H1 (cell line): ENCODE measurements at regions not wholly inside any gene's neighbourhood (a gene's known extent, or its start where the extent isn't known, plus 50 kb on each side); places are given as distances from the start of the nearest gene placed in this dataset.
A peak's percentile ranks its signal among the peaks of the same experiment; 100 is the strongest.

ENCODE experiments used
- CTCF ChIA-PET: fragments of 300-600 bp; sonication (Branson Sonifier 250); formaldehyde crosslinking; loops from one replicate; lab custom pipeline; 2021; ENCODE audit not compliant: partially characterized antibody; lab: Charles Lee
- POLR2A ChIA-PET: fragments of 300-600 bp; sonication (Branson Sonifier 250); formaldehyde crosslinking; loops from one replicate; lab custom pipeline; 2021; ENCODE audit warnings: inconsistent platforms; ENCODE audit not compliant: partially characterized antibody; lab: Charles Lee
- DNase-seq, 2 experiments: peaks; one replicate each; pipeline versions ENCODE4 v3.0.0 to v3.0.0-alpha.2; 2010 to 2022; ENCODE audit warnings: low spot score in 2 of 2, low read depth in 1 of 2, mixed read lengths in 1 of 2
- FAIRE-seq: peaks from 2 replicates; lab custom pipeline; 2011; peaks lifted over from hg19 to GRCh38; lab: Jason Lieb, UNC
- H2AFZ ChIP-seq: 2 replicates; pipeline ENCODE4 v1.8.1; 2012; ENCODE audit warnings: low read length, inconsistent platforms
- H2AK5ac ChIP-seq: 2 replicates; pipeline ENCODE4 v1.6.1; 2013; ENCODE audit warnings: low read depth, low read length
- H2BK120ac ChIP-seq: replicated peaks from 2 replicates; pipeline ENCODE3; 2013; ENCODE audit warnings: low read depth, low read length, inconsistent platforms
- H2BK12ac ChIP-seq: 2 replicates; pipeline ENCODE4 v1.6.1; 2013; ENCODE audit warnings: low read depth, low read length
- H2BK15ac ChIP-seq: 2 replicates; pipeline ENCODE4 v1.6.1; 2013; ENCODE audit warnings: low read length
- H2BK20ac ChIP-seq: 2 replicates; pipeline ENCODE4 v1.6.1; 2013; ENCODE audit warnings: low read length
- H2BK5ac ChIP-seq: 2 replicates; pipeline ENCODE4 v1.6.1; 2013; ENCODE audit warnings: low read depth, low read length
- H3K14ac ChIP-seq: 2 replicates; pipeline ENCODE4 v1.6.1; 2013; ENCODE audit warnings: inconsistent platforms; ENCODE audit not compliant: insufficient read length
- H3K18ac ChIP-seq: 2 replicates; pipeline ENCODE4 v1.6.1; 2013; ENCODE audit warnings: low read length; ENCODE audit errors: extremely low read depth
- H3K23ac ChIP-seq: 2 replicates; pipeline ENCODE4 v1.6.1; 2013; ENCODE audit warnings: inconsistent platforms; ENCODE audit not compliant: insufficient read length
- H3K23me2 ChIP-seq: 2 replicates; pipeline ENCODE4 v1.6.1; 2013; ENCODE audit warnings: low read depth, low read length
- H3K27ac ChIP-seq: 2 replicates; pipeline ENCODE4 v1.6.1; 2011; ENCODE audit warnings: low read depth, low read length, inconsistent platforms
- H3K27me3 ChIP-seq, 4 experiments: replicated peaks in 1 of 4; 1 replicate in 1 of 4; 2 replicates in 3 of 4; pipeline versions ENCODE4 v1.6.1 to v1.8.1; 2011 to 2013; ENCODE audit warnings: low read length in 3 of 4, mild to moderate bottlenecking in 3 of 4, inconsistent platforms in 2 of 4, mixed read lengths in 2 of 4, moderate library complexity in 1 of 4; ENCODE audit not compliant: control insufficient read depth in 3 of 4, insufficient read depth in 3 of 4; ENCODE audit errors: extremely low read depth in 1 of 4
- H3K36me3 ChIP-seq, 4 experiments: 2 replicates each; pipeline versions ENCODE4 v1.6.1 to v1.8.1; 2011 to 2013; ENCODE audit warnings: mild to moderate bottlenecking in 4 of 4, low read length in 3 of 4, moderate library complexity in 2 of 4, control low read depth in 1 of 4, inconsistent platforms in 1 of 4; ENCODE audit not compliant: insufficient read depth in 4 of 4, control insufficient read depth in 2 of 4
- H3K4ac ChIP-seq: replicated peaks from 2 replicates; pipeline ENCODE3; 2013; ENCODE audit warnings: low read length, low read depth, mixed read lengths, inconsistent platforms; ENCODE audit not compliant: insufficient read length
- H3K4me1 ChIP-seq, 4 experiments: replicated peaks in 1 of 4; 1 replicate in 1 of 4; 2 replicates in 3 of 4; pipeline versions ENCODE4 v1.6.1 to v1.8.1; 2011 to 2013; ENCODE audit warnings: low read length in 3 of 4, inconsistent platforms in 2 of 4, mixed read lengths in 1 of 4; ENCODE audit not compliant: insufficient read depth in 4 of 4, control insufficient read depth in 3 of 4
- H3K4me2 ChIP-seq, 2 experiments: 2 replicates each; pipeline versions ENCODE4 v1.6.1 to v1.8.1; 2011 to 2013; ENCODE audit warnings: low read depth in 2 of 2, low read length in 2 of 2, control low read depth in 1 of 2, inconsistent platforms in 1 of 2, mild to moderate bottlenecking in 1 of 2; ENCODE audit not compliant: insufficient read depth in 1 of 2
- H3K4me3 ChIP-seq, 4 experiments: fragments of 200-600, 300-600 bp in 1 of 4; sonication (generic), shearing (Covaris generic), sonication (Bioruptor Twin) in 1 of 4; 2 replicates each; pipeline versions ENCODE4 v1.5.1 to v1.8.1; 2011 to 2016; ENCODE audit warnings: low read length in 4 of 4, low read depth in 3 of 4, control low read depth in 2 of 4, inconsistent platforms in 2 of 4, mild to moderate bottlenecking in 2 of 4, mixed read lengths in 1 of 4, moderate library complexity in 1 of 4; ENCODE audit not compliant: insufficient read depth in 2 of 4; ENCODE audit errors: extremely low read depth in 1 of 4
- H3K56ac ChIP-seq: replicated peaks from 2 replicates; pipeline ENCODE3; 2013; ENCODE audit warnings: low read depth, mild to moderate bottlenecking, mixed read lengths, low read length, inconsistent platforms; ENCODE audit not compliant: insufficient read length
- H3K79me1 ChIP-seq: 2 replicates; pipeline ENCODE4 v1.6.1; 2013; ENCODE audit warnings: low read depth, low read length, control low read depth
- H3K79me2 ChIP-seq, 2 experiments: 2 replicates each; pipeline versions ENCODE4 v1.6.1 to v1.8.1; 2012 to 2013; ENCODE audit warnings: low read length in 2 of 2, mild to moderate bottlenecking in 2 of 2, inconsistent platforms in 1 of 2; ENCODE audit not compliant: insufficient read depth in 2 of 2, control insufficient read depth in 1 of 2
- H3K9ac ChIP-seq, 4 experiments: replicated peaks in 1 of 4; 1 replicate in 1 of 4; 2 replicates in 3 of 4; pipeline versions ENCODE4 v1.6.1 to v1.8.1; 2011 to 2013; ENCODE audit warnings: low read depth in 3 of 4, low read length in 3 of 4, control low read depth in 2 of 4, mild to moderate bottlenecking in 2 of 4, moderate library complexity in 2 of 4, inconsistent platforms in 1 of 4; ENCODE audit errors: extremely low read depth in 1 of 4
- H3K9me3 ChIP-seq, 2 experiments: 2 replicates each; pipeline versions ENCODE4 v1.6.1 to v1.8.1; 2012 to 2013; ENCODE audit warnings: mild to moderate bottlenecking in 2 of 2, moderate library complexity in 2 of 2, control low read depth in 1 of 2, inconsistent platforms in 1 of 2, low read depth in 1 of 2, low read length in 1 of 2, mixed read lengths in 1 of 2; ENCODE audit not compliant: insufficient read depth in 2 of 2
- H4K20me1 ChIP-seq, 2 experiments: replicated peaks in 1 of 2; 2 replicates each; pipeline versions ENCODE3 to v1.8.1; 2011 to 2013; ENCODE audit warnings: inconsistent platforms in 2 of 2, low read length in 2 of 2, mild to moderate bottlenecking in 1 of 2; ENCODE audit not compliant: insufficient read depth in 2 of 2, control insufficient read depth in 1 of 2
- H4K5ac ChIP-seq: 2 replicates; pipeline ENCODE4 v1.6.1; 2013; ENCODE audit warnings: low read length, low read depth, mixed read lengths, inconsistent platforms; ENCODE audit not compliant: insufficient read length
- H4K8ac ChIP-seq: 2 replicates; pipeline ENCODE4 v1.8.0; 2013; ENCODE audit warnings: mild to moderate bottlenecking, moderate library complexity, low read length, inconsistent platforms; ENCODE audit not compliant: insufficient read depth; ENCODE audit errors: extremely low read depth
- H4K91ac ChIP-seq: replicated peaks from 2 replicates; pipeline ENCODE3; 2013; ENCODE audit warnings: low read length, mixed read lengths, inconsistent platforms; ENCODE audit not compliant: insufficient read length
- BRCA1 ChIP-seq: IDR thresholded peaks from 2 replicates; pipeline ENCODE4 v1.6.1; 2012; ENCODE audit warnings: low read depth, low read length, improper control_type of control experiment
- GABPA ChIP-seq: IDR thresholded peaks from 2 replicates; pipeline ENCODE4 v1.6.1; 2011; ENCODE audit warnings: mild to moderate bottlenecking, low read length, moderate library complexity, borderline replicate concordance; ENCODE audit not compliant: insufficient read depth
- HDAC6 ChIP-seq: IDR thresholded peaks from one replicate; pipeline ENCODE4 v1.7.1; 2012; ENCODE audit warnings: low read depth, mild to moderate bottlenecking, inconsistent platforms, low read length, moderate library complexity
- KDM4A ChIP-seq: IDR thresholded peaks from one replicate; pipeline ENCODE4 v1.7.1; 2012; ENCODE audit warnings: low read depth, mild to moderate bottlenecking, moderate library complexity, low read length, inconsistent platforms; ENCODE audit not compliant: severe bottlenecking
- MAX ChIP-seq: IDR thresholded peaks from 2 replicates; pipeline ENCODE4 v1.6.1; 2012; ENCODE audit warnings: inconsistent platforms
- SAP30 ChIP-seq: fragments of 300-600 bp; sonication (generic); IDR thresholded peaks from 2 replicates; pipeline ENCODE4 v1.7.1; 2012; ENCODE audit warnings: low read length, moderate library complexity, mild to moderate bottlenecking, inconsistent platforms; ENCODE audit not compliant: insufficient read depth, insufficient replicate concordance
- SIX5 ChIP-seq: IDR thresholded peaks from 2 replicates; pipeline ENCODE4 v1.6.1; 2011; ENCODE audit warnings: mild to moderate bottlenecking, low read depth, low read length
- USF2 ChIP-seq: IDR thresholded peaks from 2 replicates; pipeline ENCODE4 v1.6.1; 2011; ENCODE audit warnings: low read length, improper control_type of control experiment

GRCh38 chr2:83234246-83234645, 1224.8 kb downstream of the SUCLG1 start:
- Histone ChIP-seq H3K79me1 (no peaks in the 10 kb centered on the region), H3K79me2 (no peaks in the 10 kb centered on the region), H4K91ac (no peak overlapping the region), H3K4me2 (no peak overlapping the region), H3K56ac (no peak overlapping the region), H3K4me1 (no peaks in the 10 kb centered on the region), H3K36me3 (no peaks in the 10 kb centered on the region), H2AFZ (peak overlapping the region; percentile 26; the same call in 1 of the 2 replicates), H2BK20ac (no peak overlapping the region), H3K18ac (no peak overlapping the region), H3K14ac (no peak overlapping the region), H2BK120ac (no peak overlapping the region), H3K23me2 (no peaks in the 10 kb centered on the region), H2BK15ac (no peak overlapping the region), H3K4me3 (no peak overlapping the region), H4K5ac (no peak overlapping the region), H3K4ac (no peak overlapping the region), H2BK5ac (no peak overlapping the region), H3K9ac (no peak overlapping the region), H2BK12ac (no peak overlapping the region), H3K27ac (no peak overlapping the region), H3K9me3 (no peaks in the 10 kb centered on the region), H4K20me1 (no peaks in the 10 kb centered on the region), H3K27me3 (no peaks in the 10 kb centered on the region), H2AK5ac (no peak overlapping the region), H3K23ac (no peak overlapping the region), H4K8ac (no peak overlapping the region)
- no peak for TF ChIP-seq BRCA1
- TF ChIP-seq USF2 = no peak
- TF ChIP-seq GABPA = no peak
- TF ChIP-seq KDM4A = no peak
- TF ChIP-seq SAP30 = no peak
- TF ChIP-seq MAX = no peak
- TF ChIP-seq SIX5 = no peak
- no peak for TF ChIP-seq HDAC6
- FAIRE-seq (no peak), DNase-seq (no peak)
- ChIA-PET POLR2A (no interaction called here), CTCF (interaction anchor here (0.6 to 1.2 kb wide), 3 partner anchors 13 to 1703 kb away, joined by 3 to 4 read pairs (median 3); no protein-coding TSS in a partner anchor)
